Endothelial cell of umbilical vein (primary cell): ENCODE measurements at regions not wholly inside any gene's neighbourhood (a gene's known extent, or its start where the extent isn't known, plus 50 kb on each side); places are given as distances from the start of the nearest gene placed in this dataset.

Experiments used
- BruUV-seq: library from RNA; stranded (reverse); fragments of 400-500 nt; replicated peaks from 2 replicates; lab custom pipeline; 2021; lab: Mats Ljungman, UMichigan
- CTCF ChIA-PET: fragments of 300-600, 350-600 bp; sonication (Branson Sonifier 250); formaldehyde crosslinking; loops from one replicate; lab custom pipeline; 2021; ENCODE audit warnings: antibody characterized with exemption, inconsistent platforms; lab: Charles Lee
- POLR2A ChIA-PET: fragments of 300-600, 350-600 bp; sonication (Branson Sonifier 250); formaldehyde crosslinking; loops from one replicate; lab custom pipeline; 2021; ENCODE audit warnings: antibody characterized with exemption, inconsistent platforms; lab: Charles Lee
- DNase-seq: peaks from one replicate; pipeline ENCODE4 v3.0.0-alpha.2; 2011; ENCODE audit warnings: low read depth, low spot score
- FAIRE-seq: peaks from 2 replicates; lab custom pipeline; 2011; peaks lifted over from hg19 to GRCh38; lab: Jason Lieb, UNC
- H2AFZ ChIP-seq: 2 replicates; pipeline ENCODE4 v1.6.0; 2012; ENCODE audit warnings: low read depth, low read length, control low read depth, inconsistent platforms
- H3K27ac ChIP-seq: 2 replicates; pipeline ENCODE4 v1.5.1; 2011; ENCODE audit warnings: low read depth, mild to moderate bottlenecking, control low read depth, low read length, moderate library complexity; ENCODE audit not compliant: insufficient read depth
- H3K27me3 ChIP-seq, 2 experiments: 2 replicates each; pipeline versions ENCODE4 v1.6.0 to v1.6.1; 2011; ENCODE audit warnings: low read length in 2 of 2, mixed read lengths in 1 of 2; ENCODE audit not compliant: control insufficient read depth in 2 of 2, insufficient read depth in 2 of 2
- H3K36me3 ChIP-seq, 2 experiments: 2 replicates in 1 of 2; 3 replicates in 1 of 2; pipeline ENCODE4 v1.5.1; 2011; ENCODE audit warnings: low read length in 2 of 2, mild to moderate bottlenecking in 1 of 2, moderate library complexity in 1 of 2; ENCODE audit not compliant: control insufficient read depth in 2 of 2, insufficient read depth in 2 of 2; ENCODE audit errors: extremely low read depth in 1 of 2
- H3K4me1 ChIP-seq: 3 replicates; pipeline ENCODE4 v1.5.1; 2011; ENCODE audit warnings: mild to moderate bottlenecking, low read length; ENCODE audit not compliant: control insufficient read depth, insufficient read depth; ENCODE audit errors: extremely low read depth
- H3K4me2 ChIP-seq: 2 replicates; pipeline ENCODE4 v1.6.1; 2011; ENCODE audit warnings: low read length, control low read depth, mixed read lengths; ENCODE audit not compliant: insufficient read depth
- H3K4me3 ChIP-seq, 3 experiments: fragments of 200-600 bp in 1 of 3; sonication (generic), shearing (Covaris generic) in 1 of 3; replicated peaks in 1 of 3; 2 replicates each; pipeline ENCODE4 v1.5.1; 2011 to 2016; ENCODE audit warnings: control low read depth in 3 of 3, low read length in 3 of 3, mild to moderate bottlenecking in 2 of 3, inconsistent platforms in 1 of 3, low read depth in 1 of 3, moderate library complexity in 1 of 3; ENCODE audit not compliant: insufficient read depth in 1 of 3
- H3K79me2 ChIP-seq: 2 replicates; pipeline ENCODE4 v1.6.0; 2012; ENCODE audit warnings: low read length, inconsistent platforms; ENCODE audit not compliant: control insufficient read depth, insufficient read depth
- H3K9ac ChIP-seq: replicated peaks from 2 replicates; pipeline ENCODE3; 2011; ENCODE audit warnings: low read length, control low read depth; ENCODE audit not compliant: insufficient read depth; ENCODE audit errors: extremely low read depth
- H3K9me1 ChIP-seq: replicated peaks from 3 replicates; pipeline ENCODE4 v1.6.0; 2011; ENCODE audit warnings: mild to moderate bottlenecking, low read length; ENCODE audit not compliant: control insufficient read depth, insufficient read depth; ENCODE audit errors: extremely low read depth
- H3K9me3 ChIP-seq: replicated peaks from 2 replicates; pipeline ENCODE4 v1.5.1; 2012; ENCODE audit warnings: low read length, inconsistent platforms; ENCODE audit not compliant: control insufficient read depth, insufficient read depth
- H4K20me1 ChIP-seq: replicated peaks from 2 replicates; pipeline ENCODE3; 2011; ENCODE audit warnings: mild to moderate bottlenecking, low read length; ENCODE audit not compliant: control insufficient read depth, insufficient read depth; ENCODE audit errors: extremely low read depth
- CTCF ChIP-seq, 2 donors: IDR thresholded peaks; 1 replicate in 1 of 2; 2 replicates in 1 of 2; pipeline ENCODE4 v1.5.1; 2011; ENCODE audit warnings: low read length in 2 of 2, mild to moderate bottlenecking in 2 of 2, moderate library complexity in 2 of 2, control low read depth in 1 of 2, inconsistent platforms in 1 of 2, low read depth in 1 of 2; ENCODE audit not compliant: insufficient read depth in 1 of 2; ENCODE audit errors: extremely low read depth in 1 of 2
- EZH2 ChIP-seq: IDR thresholded peaks from 2 replicates; pipeline ENCODE4 v1.6.1; 2012; ENCODE audit warnings: borderline replicate concordance, low read depth, mild to moderate bottlenecking, moderate library complexity, low read length, inconsistent platforms; ENCODE audit not compliant: severe bottlenecking
- FOS ChIP-seq: IDR thresholded peaks from 2 replicates; pipeline ENCODE4 v1.6.1; 2011; ENCODE audit warnings: mild to moderate bottlenecking, low read length, moderate library complexity, borderline replicate concordance; ENCODE audit not compliant: insufficient read depth
- GATA2 ChIP-seq: IDR thresholded peaks from 2 replicates; pipeline ENCODE4 v1.7.0; 2011; ENCODE audit warnings: low read depth, mild to moderate bottlenecking, moderate library complexity, mixed read lengths, low read length; ENCODE audit not compliant: insufficient read length, insufficient read depth
- MYC ChIP-seq: IDR thresholded peaks from one replicate; pipeline ENCODE4 v1.6.1; 2011; ENCODE audit warnings: mild to moderate bottlenecking, low read depth, low read length
- POLR2A ChIP-seq: IDR thresholded peaks from 2 replicates; pipeline ENCODE4 v1.6.1; 2012; ENCODE audit warnings: low read depth, mild to moderate bottlenecking, control low read depth, low read length
- POLR2AphosphoS5 ChIP-seq: IDR thresholded peaks from 2 replicates; pipeline ENCODE4 v1.6.1; 2012; ENCODE audit warnings: low read depth, mild to moderate bottlenecking, control low read depth, low read length, moderate library complexity; ENCODE audit not compliant: insufficient read depth
- dilution Hi-C: fragments of 300-500 bp; cut with MboI; formaldehyde crosslinking; loops from one replicate; pipeline ENCODE4 v1.15.0; 2019; ENCODE audit warnings: low sequenced_read_pairs; ENCODE audit not compliant: extremely low pct_ligation_motif_present
- intact Hi-C: fragments of 100-400 bp; cut with micrococcal nuclease; formaldehyde crosslinking; loops from one replicate; pipeline ENCODE4 v1.10.0; 2022
- TF ChIP-seq, protein P1 (sequence below): IDR thresholded peaks from 2 replicates; pipeline ENCODE4 v1.6.1; 2011; ENCODE audit not compliant: insufficient read depth, insufficient read length

DNA sequence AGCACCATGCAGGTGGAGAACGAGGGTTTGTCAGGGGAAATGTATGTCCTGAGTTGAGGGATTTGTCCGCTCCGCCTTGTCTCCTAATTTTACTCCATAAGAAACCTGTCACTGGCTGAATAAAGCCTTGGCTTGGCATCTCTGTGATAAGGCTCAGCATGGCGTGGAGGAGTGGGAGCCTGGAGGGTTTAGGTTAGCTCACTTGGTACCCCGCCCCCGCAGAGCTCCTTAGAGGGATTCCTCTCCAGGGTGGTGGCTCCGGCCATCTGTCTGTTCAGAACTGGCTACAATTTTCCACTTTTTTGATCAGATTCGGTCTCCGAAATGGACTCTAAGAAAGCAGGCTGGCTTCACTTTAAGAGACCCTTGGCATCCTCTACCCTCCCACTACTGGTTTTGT, 192.2 kb upstream of the SYNDIG1 start:
- H3K4me2 ChIP-seq = no peak overlapping the region
- no peaks in the 10 kb centered on the region for H3K9me3 ChIP-seq
- no TSS peak for BruUV-seq
- H3K27me3 ChIP-seq = no peaks in the 10 kb centered on the region
- H3K9ac ChIP-seq = no peak overlapping the region
- intact Hi-C loops (no loop called here), dilution Hi-C loops (no loop called here)
- no peaks in the 10 kb centered on the region for H3K36me3 ChIP-seq
- no peak for FAIRE-seq
- no peak overlapping the region for H3K27ac ChIP-seq
- no peaks in the 10 kb centered on the region for H3K9me1 ChIP-seq
- DNase-seq = no peak
- TF ChIP-seq FOS (no peak), POLR2A (no peak), GATA2 (no peak), MYC (no peak), EZH2 (no peak), POLR2AphosphoS5 (no peak), CTCF (IDR thresholded peaks at IDR 0.05; ENCODE audit: extremely low read depth in 1 of 2, insufficient read depth in 1 of 2, low read depth in 1 of 2, low read length in 2 of 2) (no peak)
- TF ChIP-seq, protein P1, sequence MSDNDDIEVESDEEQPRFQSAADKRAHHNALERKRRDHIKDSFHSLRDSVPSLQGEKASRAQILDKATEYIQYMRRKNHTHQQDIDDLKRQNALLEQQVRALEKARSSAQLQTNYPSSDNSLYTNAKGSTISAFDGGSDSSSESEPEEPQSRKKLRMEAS = no peak
- H4K20me1 ChIP-seq = no peaks in the 10 kb centered on the region
- no peak overlapping the region for H3K4me3 ChIP-seq
- CTCF ChIA-PET = no interaction called here
- no peak overlapping the region for H2AFZ ChIP-seq
- no peaks in the 10 kb centered on the region for H3K4me1 ChIP-seq
- no peaks in the 10 kb centered on the region for H3K79me2 ChIP-seq
- POLR2A ChIA-PET = no interaction called here
